Karpas-422 (cell line): ENCODE measurements at regions not wholly inside any gene's neighbourhood (a gene's known extent, or its start where the extent isn't known, plus 50 kb on each side); places are given as distances from the start of the nearest gene placed in this dataset.

Experiments used
- DNase-seq: peaks from one replicate; pipeline ENCODE4 v3.0.0-alpha.2; 2015
- H2AFZ ChIP-seq: fragments of 200-600 bp; sonication (generic); 2 replicates; pipeline ENCODE4 v1.6.1; 2014; ENCODE audit warnings: antibody characterized with exemption, low read length, mixed read lengths
- H3K27ac ChIP-seq: fragments of 200-600 bp; sonication (generic); 2 replicates; pipeline ENCODE4 v1.5.1; 2014; ENCODE audit warnings: mild to moderate bottlenecking, low read length, moderate library complexity
- H3K27me3 ChIP-seq: fragments of 200-600 bp; sonication (generic); 2 replicates; pipeline ENCODE4 v1.6.1; 2014; ENCODE audit warnings: low read length, mixed read lengths
- H3K36me3 ChIP-seq: fragments of 200-600 bp; sonication (generic); 2 replicates; pipeline ENCODE4 v1.6.1; 2014; ENCODE audit warnings: low read length, mixed read lengths; ENCODE audit not compliant: insufficient read depth
- H3K4me1 ChIP-seq: fragments of 200-600 bp; sonication (generic); 2 replicates; pipeline ENCODE4 v1.6.1; 2014; ENCODE audit warnings: mild to moderate bottlenecking, low read length, mixed read lengths
- H3K4me2 ChIP-seq: fragments of 200-600 bp; sonication (generic); 2 replicates; pipeline ENCODE4 v1.6.1; 2014; ENCODE audit warnings: low read length, low read depth, mild to moderate bottlenecking; ENCODE audit not compliant: poor library complexity, severe bottlenecking
- H3K4me3 ChIP-seq: fragments of 200-600 bp; sonication (generic); 2 replicates; pipeline ENCODE4 v1.5.1; 2014; ENCODE audit warnings: mild to moderate bottlenecking, antibody characterized with exemption, low read length, mixed read lengths
- H3K79me2 ChIP-seq: fragments of 200-600 bp; sonication (generic); 2 replicates; pipeline ENCODE4 v1.6.1; 2014; ENCODE audit warnings: mild to moderate bottlenecking, low read length, mixed read lengths
- H3K9ac ChIP-seq: fragments of 200-600 bp; sonication (generic); 2 replicates; pipeline ENCODE4 v1.6.0; 2014; ENCODE audit warnings: low read length
- H3K9me2 ChIP-seq: fragments of 200-600 bp; sonication (generic), shearing (Covaris generic); replicated peaks from 2 replicates; pipeline ENCODE4 v1.6.0; 2014; ENCODE audit warnings: mild to moderate bottlenecking, low read length, moderate library complexity; ENCODE audit not compliant: insufficient read depth
- H3K9me3 ChIP-seq: fragments of 300-700, 200-600 bp; sonication (generic); 2 replicates; pipeline ENCODE4 v1.6.1; 2014; ENCODE audit warnings: low read length, mixed read lengths
- H4K20me1 ChIP-seq: fragments of 200-600 bp; sonication (generic); 2 replicates; pipeline ENCODE4 v1.6.1; 2014; ENCODE audit warnings: mild to moderate bottlenecking, antibody characterized with exemption, low read length, low read depth; ENCODE audit not compliant: insufficient read depth

GRCh38 chr4:131044368-131044767 is 1948.4 kb downstream of the C4orf33 start:
- no peak for DNase-seq
- Histone ChIP-seq H3K4me1 (no peaks in the 10 kb centered on the region), H3K4me2 (no peak overlapping the region), H3K27ac (no peak overlapping the region), H3K9me2 (no peaks in the 10 kb centered on the region), H3K79me2 (no peaks in the 10 kb centered on the region), H3K9ac (no peak overlapping the region), H4K20me1 (no peaks in the 10 kb centered on the region), H3K4me3 (no peak overlapping the region), H3K27me3 (no peaks in the 10 kb centered on the region), H3K9me3 (peaks cover 12% of the 10 kb centered on the region; the same call in 1 of the 2 replicates), H3K36me3 (no peaks in the 10 kb centered on the region), H2AFZ (no peak overlapping the region)

- Histone ChIP-seq H3K27me3 (no peaks in the 10 kb centered on the region), H3K9ac (no peak overlapping the region)
- no peak for DNase-seq
Observed at GRCh38 chr4:131046821-131047220, 1950.9 kb downstream of the C4orf33 start.

GRCh38 chr4:131052646-131053045 is 1956.7 kb downstream of the C4orf33 start:
- no peaks in the 10 kb centered on the region for H3K4me1 ChIP-seq
- no peak overlapping the region for H3K4me3 ChIP-seq
- no peaks in the 10 kb centered on the region for H3K27me3 ChIP-seq
- no peak for DNase-seq
- H3K4me2 ChIP-seq = no peak overlapping the region
- no peaks in the 10 kb centered on the region for H3K36me3 ChIP-seq
- H3K79me2 ChIP-seq = no peaks in the 10 kb centered on the region
- H3K9me2 ChIP-seq = no peaks in the 10 kb centered on the region
- no peak overlapping the region for H2AFZ ChIP-seq
- no peak overlapping the region for H3K9ac ChIP-seq
- H3K9me3 ChIP-seq = peaks cover 16% of the 10 kb centered on the region
- H4K20me1 ChIP-seq = no peaks in the 10 kb centered on the region
- no peak overlapping the region for H3K27ac ChIP-seq

More at GRCh38 chr4:131046821-131047220, 1950.9 kb downstream of the C4orf33 start:
- H3K79me2 ChIP-seq = no peaks in the 10 kb centered on the region
- no peak overlapping the region for H3K4me3 ChIP-seq
- H3K27ac ChIP-seq = no peak overlapping the region
- H3K4me1 ChIP-seq = no peaks in the 10 kb centered on the region
- no peaks in the 10 kb centered on the region for H3K9me2 ChIP-seq
- no peak overlapping the region for H3K4me2 ChIP-seq
- no peaks in the 10 kb centered on the region for H3K36me3 ChIP-seq
- no peak overlapping the region for H2AFZ ChIP-seq
- H3K9me3 ChIP-seq = peaks cover 14% of the 10 kb centered on the region; the same call in 1 of the 2 replicates
- no peaks in the 10 kb centered on the region for H4K20me1 ChIP-seq

GRCh38 chr4:131054489-131055019 is 1958.6 kb downstream of the C4orf33 start:
- Histone ChIP-seq H3K4me3 (no peak overlapping the region), H3K4me1 (no peaks in the 10 kb centered on the region), H3K27ac (no peak overlapping the region), H3K36me3 (no peaks in the 10 kb centered on the region), H3K9ac (no peak overlapping the region), H2AFZ (no peak overlapping the region), H3K27me3 (no peaks in the 10 kb centered on the region), H3K9me2 (no peaks in the 10 kb centered on the region), H3K9me3 (peaks cover 21% of the 10 kb centered on the region), H3K79me2 (no peaks in the 10 kb centered on the region), H3K4me2 (no peak overlapping the region), H4K20me1 (no peaks in the 10 kb centered on the region)
- DNase-seq = no peak

- H3K27ac ChIP-seq = no peak overlapping the region
- H4K20me1 ChIP-seq = no peaks in the 10 kb centered on the region
- H3K27me3 ChIP-seq = no peaks in the 10 kb centered on the region
- H3K9me3 ChIP-seq = peaks cover 42% of the 10 kb centered on the region
- no peaks in the 10 kb centered on the region for H3K36me3 ChIP-seq
- no peak overlapping the region for H2AFZ ChIP-seq
- no peak for DNase-seq
- no peak overlapping the region for H3K4me3 ChIP-seq
- no peaks in the 10 kb centered on the region for H3K9me2 ChIP-seq
- no peaks in the 10 kb centered on the region for H3K4me1 ChIP-seq
- no peaks in the 10 kb centered on the region for H3K79me2 ChIP-seq
- H3K4me2 ChIP-seq = no peak overlapping the region
- H3K9ac ChIP-seq = no peak overlapping the region
Observed at GRCh38 chr4:131061734-131062133, 1965.8 kb downstream of the C4orf33 start.

- no peak for DNase-seq
- no peak overlapping the region for H3K27ac ChIP-seq
- H2AFZ ChIP-seq = no peak overlapping the region
- H3K36me3 ChIP-seq = no peaks in the 10 kb centered on the region
- no peak overlapping the region for H3K9ac ChIP-seq
- no peaks in the 10 kb centered on the region for H3K9me2 ChIP-seq
- no peaks in the 10 kb centered on the region for H3K27me3 ChIP-seq
- H4K20me1 ChIP-seq = no peaks in the 10 kb centered on the region
- no peak overlapping the region for H3K4me2 ChIP-seq
- no peak overlapping the region for H3K4me3 ChIP-seq
- H3K79me2 ChIP-seq = no peaks in the 10 kb centered on the region
- H3K4me1 ChIP-seq = no peaks in the 10 kb centered on the region
- H3K9me3 ChIP-seq = peaks cover 37% of the 10 kb centered on the region
Observed at GRCh38 chr4:131063878-131064277, 1967.9 kb downstream of the C4orf33 start.

GRCh38 chr4:131081069-131081468 is 1985.1 kb downstream of the C4orf33 start:
- Histone ChIP-seq H3K79me2 (no peaks in the 10 kb centered on the region), H3K4me2 (no peak overlapping the region), H3K36me3 (no peaks in the 10 kb centered on the region), H3K9me2 (no peaks in the 10 kb centered on the region), H3K27me3 (no peaks in the 10 kb centered on the region), H3K9me3 (peaks cover 3% of the 10 kb centered on the region; the same call in 1 of the 2 replicates), H3K27ac (no peak overlapping the region), H2AFZ (no peak overlapping the region), H3K4me3 (no peak overlapping the region), H3K9ac (no peak overlapping the region), H4K20me1 (no peaks in the 10 kb centered on the region), H3K4me1 (no peaks in the 10 kb centered on the region)
- DNase-seq = no peak

GRCh38 chr4:131084997-131085396 is 1989.0 kb downstream of the C4orf33 start:
- no peaks in the 10 kb centered on the region for H3K9me2 ChIP-seq
- no peak for DNase-seq
- H3K27me3 ChIP-seq = no peaks in the 10 kb centered on the region
- no peak overlapping the region for H3K4me2 ChIP-seq
- no peaks in the 10 kb centered on the region for H3K79me2 ChIP-seq
- no peaks in the 10 kb centered on the region for H3K36me3 ChIP-seq
- no peaks in the 10 kb centered on the region for H3K9me3 ChIP-seq
- H3K4me1 ChIP-seq = no peaks in the 10 kb centered on the region
- no peak overlapping the region for H3K27ac ChIP-seq
- H4K20me1 ChIP-seq = no peaks in the 10 kb centered on the region
- no peak overlapping the region for H3K9ac ChIP-seq
- no peak overlapping the region for H2AFZ ChIP-seq
- H3K4me3 ChIP-seq = no peak overlapping the region

GRCh38 chr4:131091896-131092295 is 1995.9 kb downstream of the C4orf33 start:
- no peaks in the 10 kb centered on the region for H4K20me1 ChIP-seq
- no peaks in the 10 kb centered on the region for H3K27me3 ChIP-seq
- H3K9ac ChIP-seq = no peak overlapping the region
- no peak overlapping the region for H3K27ac ChIP-seq
- H3K9me3 ChIP-seq = no peaks in the 10 kb centered on the region
- H3K4me2 ChIP-seq = no peak overlapping the region
- no peak overlapping the region for H2AFZ ChIP-seq
- no peaks in the 10 kb centered on the region for H3K9me2 ChIP-seq
- H3K79me2 ChIP-seq = no peaks in the 10 kb centered on the region
- H3K36me3 ChIP-seq = no peaks in the 10 kb centered on the region
- H3K4me3 ChIP-seq = no peak overlapping the region
- H3K4me1 ChIP-seq = no peaks in the 10 kb centered on the region
- DNase-seq = peak; percentile 84
